Stimulated activated CD8-positive, alpha-beta memory T cell treated with anti-CD3 and anti-CD28 coated beads, Interleukin-4, amount 100 ng/mL, for 48 hours (primary cell): ENCODE measurements at regions not wholly inside any gene's neighbourhood (a gene's known extent, or its start where the extent isn't known, plus 50 kb on each side); places are given as distances from the start of the nearest gene placed in this dataset.

ENCODE experiments used
- DNase-seq: peaks from one replicate; pipeline ENCODE4 v3.0.0-alpha.2; 2020

DNA sequence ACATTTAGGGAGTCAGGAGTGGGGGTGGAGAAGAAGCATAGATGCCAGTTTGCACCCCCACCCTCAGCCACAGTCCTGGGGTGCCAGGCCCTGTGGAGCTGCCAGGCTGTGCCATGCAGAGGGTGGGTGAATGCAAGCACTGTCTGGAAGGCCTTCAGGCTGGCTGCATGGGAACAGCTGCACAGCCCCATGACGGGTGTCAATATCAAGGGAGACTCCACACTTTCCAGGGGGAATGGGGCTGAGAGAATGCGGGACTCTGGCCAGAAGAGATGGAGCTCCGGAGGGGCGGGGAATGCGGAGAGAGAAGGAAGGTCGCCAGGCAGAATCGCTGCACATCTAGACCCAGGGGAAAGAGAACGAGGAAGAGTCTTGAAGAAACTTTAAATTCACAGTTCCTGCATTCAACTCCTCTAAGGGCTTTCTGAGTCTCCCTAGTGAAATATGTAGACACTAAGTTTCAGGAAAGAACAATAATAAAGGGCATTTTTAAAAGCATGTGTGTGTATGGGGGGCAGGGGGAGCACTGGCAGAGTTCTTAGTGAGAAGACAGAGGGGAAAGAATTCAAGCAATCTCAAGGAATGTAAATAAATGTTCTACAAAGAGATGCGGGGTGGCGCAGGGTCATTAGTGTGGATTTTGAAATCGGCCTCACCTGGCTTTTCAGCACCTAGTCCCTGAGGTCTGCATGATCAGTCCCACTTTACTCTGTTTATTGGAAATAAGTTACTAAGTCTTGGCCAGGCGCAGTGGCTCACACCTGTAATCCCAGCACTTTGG lies 59.1 kb downstream of the BOD1 start:
- DNase-seq: no peak

DNA sequence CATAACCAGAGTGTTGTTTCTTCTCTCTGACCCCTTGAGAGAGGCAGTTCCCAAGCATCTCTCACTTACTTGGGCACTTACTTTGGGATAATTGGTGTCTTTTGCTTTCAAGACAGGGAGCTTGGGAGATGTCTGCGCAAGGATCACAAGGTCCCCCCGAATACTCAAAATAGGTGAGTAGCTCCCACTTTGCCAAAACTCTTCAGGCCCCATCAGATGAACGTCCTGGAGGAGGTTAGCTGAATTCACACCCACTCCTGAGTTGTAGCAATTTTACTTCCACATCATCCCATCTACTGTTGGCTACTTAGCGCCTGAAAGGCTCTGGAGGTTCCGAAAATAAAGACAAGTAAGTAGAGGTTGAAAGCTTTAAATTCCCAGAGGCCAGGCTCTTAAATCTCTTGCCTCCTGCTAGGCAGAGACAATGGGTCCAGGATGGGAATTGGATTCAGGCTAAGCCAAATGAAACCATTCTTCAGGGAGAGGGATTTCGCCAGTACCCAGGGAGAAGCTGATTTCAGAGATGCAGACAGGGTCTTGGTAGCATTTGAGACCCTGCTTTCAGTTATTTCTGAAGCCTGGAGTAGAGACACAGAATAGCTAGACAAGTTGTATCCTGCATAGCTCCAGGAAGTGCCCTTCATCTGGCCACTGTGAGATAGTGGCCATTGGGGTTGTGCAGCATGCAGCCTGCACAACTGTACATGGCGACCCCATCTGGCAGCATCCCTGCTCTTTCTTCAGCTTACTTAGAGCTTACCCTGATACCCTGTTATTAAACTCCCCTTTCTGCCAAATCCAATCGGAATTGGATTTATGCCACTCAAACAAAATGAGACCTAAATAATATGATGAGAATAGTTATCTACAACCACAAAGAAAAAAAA lies 60.1 kb downstream of the BOD1 start:
- DNase-seq: no peak

DNA sequence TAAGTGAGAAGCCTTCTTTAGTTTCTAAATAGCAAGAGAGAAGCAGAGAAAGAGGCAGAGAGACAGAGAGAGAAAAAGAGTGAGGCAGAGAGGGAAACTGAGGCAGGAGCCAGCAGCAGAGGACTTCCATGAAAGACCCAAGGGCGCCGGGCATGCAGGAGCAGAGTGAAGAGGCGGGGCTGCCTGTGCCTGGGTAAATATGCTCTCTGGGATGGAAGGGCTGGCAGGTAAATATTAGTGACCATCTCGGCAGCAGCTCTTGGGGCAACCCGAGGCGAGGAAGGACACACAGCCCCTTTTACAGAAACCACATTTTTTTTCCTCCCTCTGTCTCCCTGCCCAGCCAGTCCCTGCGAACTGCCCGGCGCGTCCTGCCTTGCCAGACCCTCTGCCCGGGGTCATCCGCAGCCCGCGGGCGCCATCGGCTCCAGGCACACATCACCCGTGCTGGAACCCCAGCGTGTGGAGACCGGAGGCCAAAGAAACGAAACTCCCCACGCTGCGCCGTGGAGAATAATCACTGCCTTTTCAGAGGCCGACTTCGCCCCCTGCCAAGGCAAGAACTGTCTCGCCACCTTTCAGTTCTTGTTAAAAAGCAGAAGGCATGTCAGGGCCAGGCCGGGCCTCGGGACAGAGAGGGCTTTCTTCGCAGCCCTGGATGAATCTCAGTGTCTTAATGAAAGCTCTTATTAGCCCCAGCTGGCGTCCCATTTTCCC lies 61.3 kb downstream of the BOD1 start:
- no peak for DNase-seq

DNA sequence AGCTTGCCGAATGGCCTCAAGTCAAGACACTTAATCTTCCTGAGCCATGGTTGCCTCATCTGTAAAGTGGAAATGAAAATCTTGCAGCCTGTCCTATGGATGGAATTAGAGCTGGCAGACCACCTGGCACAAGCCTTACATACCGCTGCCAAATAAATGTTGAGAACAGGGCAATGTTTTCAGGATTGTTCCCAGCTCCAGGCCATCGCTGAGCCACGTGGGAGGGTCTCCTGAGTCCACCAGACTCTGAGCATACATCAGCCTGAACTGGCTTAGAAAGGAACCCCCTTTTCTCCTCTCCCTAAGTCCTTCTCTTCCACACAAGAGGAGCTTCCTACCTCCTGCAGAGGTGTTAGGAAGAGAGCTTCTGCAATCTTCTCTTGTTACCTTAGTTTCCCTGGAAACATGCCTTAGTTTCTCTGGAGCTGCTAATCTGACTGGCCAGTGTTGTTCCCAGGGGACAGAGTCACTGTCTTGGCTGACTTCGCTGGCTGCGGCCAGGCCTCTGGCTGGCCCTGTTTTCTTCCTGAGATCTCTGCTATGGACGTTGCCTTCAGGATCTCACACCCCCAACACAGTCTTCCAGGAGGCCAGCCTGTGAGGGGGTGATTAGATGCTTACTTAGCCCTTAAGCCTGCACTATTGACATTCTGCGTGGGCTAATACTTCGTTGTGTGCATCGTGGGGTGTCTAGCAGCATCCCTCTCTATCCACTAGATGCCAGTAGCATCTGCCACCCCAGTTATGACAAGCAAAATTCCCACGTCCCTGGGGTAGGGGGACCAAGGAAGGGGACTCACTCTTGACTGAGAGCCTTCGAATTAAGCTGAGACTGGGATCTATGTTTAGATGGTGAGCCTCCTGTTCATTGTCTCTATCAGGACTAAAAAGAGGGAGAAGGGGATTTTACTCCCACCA lies 62.2 kb downstream of the BOD1 start:
- no peak for DNase-seq

DNA sequence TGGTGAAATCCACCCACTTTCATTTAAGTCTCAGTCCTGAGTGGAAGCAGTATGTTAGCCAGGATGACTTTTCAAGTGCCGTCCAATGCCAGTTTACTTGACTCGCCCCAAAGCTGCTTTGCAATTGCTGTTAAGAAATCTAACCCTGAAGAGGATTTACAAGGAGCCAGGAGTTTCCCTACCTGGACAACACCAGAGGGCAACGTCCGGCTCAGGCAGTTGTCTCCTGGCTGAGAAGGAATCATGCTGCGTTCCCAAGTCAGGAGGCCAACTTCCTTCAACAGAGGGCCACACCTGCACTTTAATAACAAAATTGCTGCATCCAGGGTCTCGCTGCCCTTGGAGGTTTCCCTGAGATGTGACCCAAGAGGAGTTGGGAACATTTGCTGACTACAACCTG lies 65.8 kb downstream of the BOD1 start:
- no peak for DNase-seq

DNA sequence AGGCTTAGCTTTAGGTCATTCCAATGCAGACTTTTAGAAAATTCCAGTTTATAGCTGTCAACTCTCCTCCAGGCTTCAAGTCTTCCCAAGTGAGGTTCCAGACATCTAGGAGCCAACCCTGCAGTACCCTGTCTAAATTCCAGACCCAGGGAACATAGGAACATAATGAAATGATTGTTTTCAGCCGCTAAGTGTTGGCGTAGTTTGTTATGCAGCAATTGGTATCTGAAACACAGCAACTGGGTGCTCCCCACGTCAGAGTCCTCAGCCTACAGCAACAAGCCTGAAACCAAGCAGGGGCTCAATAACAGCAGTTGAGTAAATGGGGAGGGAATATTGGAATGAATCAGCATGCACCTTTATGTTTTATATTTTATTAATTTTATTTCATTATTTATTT lies 66.8 kb downstream of the BOD1 start:
- DNase-seq: no peak

DNA sequence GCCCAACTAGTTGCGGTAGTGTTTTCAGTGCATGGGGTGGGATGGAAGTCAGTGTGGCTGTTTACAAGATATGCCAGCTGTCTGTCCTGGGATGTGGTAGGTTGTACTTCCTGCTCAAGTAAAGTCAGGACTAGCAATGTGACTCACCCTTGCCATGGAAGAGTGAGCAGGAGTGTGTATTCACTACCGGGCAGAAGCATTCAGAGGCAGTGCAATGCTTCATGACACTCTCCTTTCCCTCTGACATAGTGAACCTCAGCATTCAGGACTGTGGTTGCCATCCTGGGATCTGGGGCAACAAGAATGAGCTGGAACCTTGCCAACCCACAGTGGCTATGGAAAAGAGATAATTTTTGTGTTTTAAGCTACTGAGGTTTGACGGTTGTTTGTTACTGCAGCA lies 68.9 kb downstream of the BOD1 start:
- no peak for DNase-seq

DNA sequence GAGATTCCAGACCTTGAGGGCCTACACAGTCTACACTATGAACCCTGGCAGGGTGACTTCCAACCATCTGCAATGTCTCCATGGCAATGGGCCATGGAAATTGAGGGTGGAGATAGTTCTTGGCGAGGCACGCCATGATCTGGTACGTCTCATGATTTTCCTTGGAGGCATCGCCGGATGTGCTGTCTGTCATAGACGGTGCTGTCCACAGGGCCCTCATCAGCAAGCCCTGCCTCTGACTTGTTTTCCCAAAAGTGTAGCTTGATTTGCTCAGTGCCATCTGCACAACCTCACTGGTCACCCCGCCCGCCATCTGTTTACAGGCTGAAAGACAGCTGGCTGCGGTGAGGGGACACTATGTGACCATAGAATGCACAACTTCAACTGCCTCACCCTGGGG lies 73.5 kb downstream of the BOD1 start:
- DNase-seq: no peak

DNA sequence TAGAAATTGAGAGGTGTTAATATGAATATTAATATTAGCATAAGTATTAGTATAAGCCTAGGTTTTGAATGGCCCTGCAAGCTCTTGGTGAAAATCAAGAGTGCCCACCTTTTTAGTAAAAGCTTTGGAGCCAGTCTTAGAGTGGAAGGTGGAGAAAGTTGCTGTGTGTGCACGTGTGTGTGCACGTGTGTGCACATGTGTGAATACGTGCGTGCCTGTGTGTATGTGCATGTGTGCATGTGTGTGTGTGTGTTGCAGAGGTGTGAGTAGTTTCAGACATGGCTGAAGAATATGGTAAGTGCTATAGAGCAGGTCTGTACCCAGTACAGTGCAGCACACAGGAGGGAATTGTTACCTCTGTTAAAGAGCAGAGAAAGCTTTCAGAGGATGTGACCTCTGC lies 74.3 kb downstream of the BOD1 start:
- no peak for DNase-seq

DNA sequence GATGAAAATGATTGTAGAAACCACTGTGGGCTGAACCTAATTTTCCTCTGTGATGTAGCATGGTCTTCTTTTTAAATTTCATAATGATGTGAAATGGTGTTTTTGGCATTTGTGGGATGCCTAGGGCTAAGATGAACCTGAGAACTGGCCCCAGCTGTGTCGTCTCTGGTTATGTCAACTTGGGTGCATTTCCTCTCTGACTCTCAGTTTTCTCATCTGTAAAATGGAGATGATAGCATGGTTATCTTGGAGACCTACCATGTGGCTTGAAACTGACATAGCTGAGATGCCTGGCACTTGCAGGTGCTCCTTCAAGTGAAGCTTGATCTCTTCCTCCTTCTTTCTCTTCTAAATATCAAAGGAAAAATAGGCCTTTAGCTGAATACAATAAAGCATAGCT lies 77.8 kb downstream of the BOD1 start:
- DNase-seq: no peak

DNA sequence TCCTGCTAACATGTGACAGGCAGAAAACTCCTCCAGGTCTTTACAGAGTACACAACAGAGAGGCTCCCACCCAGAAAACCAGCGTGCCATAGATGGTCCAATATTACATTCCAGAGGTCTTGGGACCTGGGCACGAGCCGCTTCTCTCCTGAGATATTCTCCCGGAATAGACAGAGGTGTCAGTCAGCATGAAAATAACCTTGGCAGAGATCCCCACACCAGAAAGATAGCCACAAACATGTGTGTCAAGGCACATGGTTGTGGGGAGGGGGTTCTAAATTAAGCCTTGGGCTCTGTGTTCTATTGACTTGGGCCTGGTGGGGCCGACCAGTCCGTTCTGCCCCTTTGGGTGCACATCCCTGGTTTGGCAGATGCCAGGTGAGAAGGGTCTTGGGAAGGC lies 78.4 kb downstream of the BOD1 start:
- DNase-seq: no peak

DNA sequence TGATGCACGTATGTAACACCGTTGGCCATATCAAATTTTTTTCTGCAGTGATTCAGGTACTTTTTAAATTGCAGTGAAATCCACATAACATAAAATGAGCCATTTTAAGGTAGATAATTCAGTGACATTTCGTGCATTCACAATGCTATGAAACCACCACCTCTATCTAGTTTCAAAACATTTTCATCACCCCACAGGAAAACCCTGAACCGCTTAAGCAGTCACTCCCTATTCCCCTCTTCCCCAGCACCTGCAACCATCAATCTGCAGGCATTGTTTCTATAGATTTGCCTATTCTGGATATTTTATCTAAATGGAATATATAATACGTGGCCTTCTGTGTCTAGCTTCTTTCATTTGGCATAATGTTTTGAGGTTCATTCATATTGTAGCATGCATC lies 79.2 kb downstream of the BOD1 start:
- DNase-seq: no peak

DNA sequence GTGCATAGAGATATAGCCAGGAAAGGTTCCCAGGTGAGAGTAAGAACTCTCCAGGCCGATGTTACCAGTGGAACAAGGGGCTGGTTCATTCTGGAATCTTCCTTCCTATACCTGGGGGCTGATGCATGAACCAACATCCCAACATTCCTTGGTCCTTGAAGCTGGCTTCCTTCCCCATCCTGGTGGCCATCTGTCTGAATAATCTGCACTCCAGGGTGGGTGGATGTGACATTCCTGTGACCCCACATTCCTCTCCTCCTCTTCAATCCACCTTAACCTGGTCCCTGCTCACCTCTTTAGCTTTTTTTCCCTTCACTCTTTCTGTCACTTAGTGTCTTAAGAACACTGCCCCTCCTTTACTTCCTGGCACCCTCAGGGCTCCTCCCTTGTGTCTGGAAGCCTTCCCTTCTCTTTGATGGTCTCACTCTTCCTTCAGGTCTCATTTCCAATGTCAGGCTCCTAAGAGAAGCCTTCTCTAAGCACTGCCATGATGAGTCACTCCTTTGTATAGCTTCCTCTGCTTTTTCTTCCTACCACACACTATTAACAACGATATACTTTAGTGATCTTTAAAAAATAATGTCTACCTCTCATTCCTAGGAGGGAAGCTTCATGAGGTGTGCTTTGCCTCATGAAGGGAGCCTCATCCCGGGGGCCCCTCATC lies 80.3 kb downstream of the BOD1 start:
- no peak for DNase-seq

DNA sequence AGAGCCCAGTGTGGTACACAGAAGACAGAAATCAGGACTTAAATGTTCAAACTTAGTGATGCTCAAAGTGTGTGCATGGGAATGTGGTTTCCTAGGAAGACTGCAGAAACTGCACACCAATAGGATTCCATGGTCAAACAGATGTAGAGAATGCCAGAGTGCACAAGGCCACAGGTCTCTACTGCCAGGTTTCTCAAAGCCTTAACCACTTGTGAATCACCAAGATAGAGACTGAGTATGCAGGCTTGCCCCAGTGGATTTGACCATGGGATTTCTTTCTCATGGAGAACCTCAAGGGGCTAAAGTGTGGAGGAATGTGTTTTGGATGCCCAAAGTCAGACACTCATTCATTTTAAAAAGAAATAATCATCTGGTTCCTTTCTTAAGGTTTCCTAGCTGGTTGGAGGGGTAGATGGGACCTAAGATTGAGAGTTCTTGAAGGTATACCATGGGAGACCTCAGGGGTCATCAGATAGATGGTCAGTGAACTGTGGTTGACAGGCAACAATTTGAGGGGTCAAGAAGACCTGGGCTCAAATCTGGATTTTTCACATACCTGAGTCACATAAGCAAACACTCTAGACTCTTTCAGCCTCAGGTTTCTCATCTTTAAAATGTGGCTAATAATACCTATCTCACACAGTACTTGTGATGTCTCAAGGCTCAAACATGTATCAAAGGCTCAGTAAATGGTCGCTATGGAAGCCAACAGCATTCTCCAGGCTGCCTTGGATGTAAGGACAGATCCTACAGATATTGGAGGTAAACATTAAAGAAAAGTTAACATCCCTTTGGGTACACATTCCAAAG lies 81.1 kb downstream of the BOD1 start:
- no peak for DNase-seq

DNA sequence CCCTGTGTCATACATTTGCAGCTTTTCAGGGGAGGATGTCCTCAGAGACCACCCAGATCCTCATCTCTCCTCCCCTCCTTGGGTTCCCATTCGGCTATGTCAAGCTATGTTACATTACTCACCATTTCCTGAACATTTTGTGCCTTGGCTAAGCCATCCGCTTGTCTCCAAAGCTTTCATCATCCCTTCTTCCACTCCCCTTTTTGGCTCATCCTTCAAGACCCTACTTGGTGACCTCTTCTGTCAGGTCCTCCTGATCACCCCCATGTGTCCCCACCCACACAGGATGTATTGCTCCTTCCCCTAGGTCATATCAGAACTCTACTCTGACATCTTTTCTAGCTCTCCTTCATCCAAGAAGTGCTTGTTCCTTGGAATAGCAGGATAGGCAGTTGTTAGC lies 81.8 kb downstream of the BOD1 start:
- no peak for DNase-seq

DNA sequence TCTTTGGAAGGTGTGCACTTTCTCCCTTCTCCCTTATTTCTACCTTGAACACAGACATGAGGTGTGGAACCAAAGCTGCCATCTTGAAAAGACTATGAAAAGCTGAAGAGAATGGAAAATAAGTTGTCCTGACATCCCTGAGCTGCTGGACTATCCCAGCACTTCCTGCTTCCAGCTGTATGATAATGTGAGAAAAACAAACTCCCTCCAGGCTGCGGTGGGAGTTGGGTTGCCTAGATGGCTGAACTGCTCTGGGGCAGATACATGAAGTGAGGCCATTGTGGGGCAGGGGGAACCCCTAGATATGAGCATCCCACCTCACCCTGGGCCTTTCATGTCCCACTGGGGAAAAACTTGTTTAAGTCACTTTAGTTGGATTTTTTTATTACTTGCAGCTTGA lies 82.4 kb downstream of the BOD1 start:
- DNase-seq: no peak

DNA sequence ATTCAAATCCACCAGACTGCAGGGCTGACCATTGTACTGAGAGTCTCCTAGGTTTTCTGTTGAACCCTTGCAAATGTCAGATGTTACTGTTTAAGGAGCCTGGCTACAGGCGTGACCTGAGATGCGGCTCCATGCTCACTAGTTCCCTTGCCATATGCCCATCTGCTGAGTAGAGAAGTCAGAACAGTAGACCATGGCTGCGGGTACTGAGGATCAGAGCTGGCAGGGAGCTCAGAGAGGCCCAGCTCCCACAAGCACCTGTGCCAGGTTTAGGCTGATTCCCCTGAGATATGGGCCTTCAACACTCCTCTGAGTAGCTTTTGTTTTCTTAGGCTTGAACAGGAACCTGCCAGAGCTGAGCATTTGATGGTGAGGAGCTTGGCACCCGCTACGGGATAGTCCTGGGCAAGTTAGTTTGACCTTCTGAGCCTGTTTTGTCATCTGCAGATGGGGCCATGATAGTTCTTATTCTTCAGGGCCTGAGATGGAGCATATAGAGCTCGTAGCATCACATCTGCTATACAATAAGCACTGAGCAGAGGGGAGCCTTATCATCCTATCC lies 83.7 kb downstream of the BOD1 start:
- DNase-seq: no peak

DNA sequence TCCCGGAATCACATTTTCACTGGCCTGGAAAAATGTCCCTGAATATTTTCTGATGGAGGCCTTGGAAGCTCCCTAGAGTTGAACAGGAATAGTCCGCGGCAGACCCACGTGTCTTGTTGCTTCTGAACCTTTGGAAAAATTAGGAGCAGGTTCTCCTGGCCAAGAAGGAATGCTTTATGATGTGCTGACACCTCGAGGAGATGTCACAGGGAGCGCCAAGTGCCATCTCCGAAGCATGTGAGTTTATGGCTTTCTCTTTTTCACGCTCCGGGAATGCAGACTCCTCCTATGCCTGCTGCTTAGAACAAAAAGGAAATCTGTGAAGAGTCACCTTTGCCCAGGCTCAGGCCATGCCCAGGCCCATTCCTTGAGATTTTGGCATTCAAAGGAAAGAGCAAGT lies 84.6 kb downstream of the BOD1 start:
- DNase-seq: no peak

DNA sequence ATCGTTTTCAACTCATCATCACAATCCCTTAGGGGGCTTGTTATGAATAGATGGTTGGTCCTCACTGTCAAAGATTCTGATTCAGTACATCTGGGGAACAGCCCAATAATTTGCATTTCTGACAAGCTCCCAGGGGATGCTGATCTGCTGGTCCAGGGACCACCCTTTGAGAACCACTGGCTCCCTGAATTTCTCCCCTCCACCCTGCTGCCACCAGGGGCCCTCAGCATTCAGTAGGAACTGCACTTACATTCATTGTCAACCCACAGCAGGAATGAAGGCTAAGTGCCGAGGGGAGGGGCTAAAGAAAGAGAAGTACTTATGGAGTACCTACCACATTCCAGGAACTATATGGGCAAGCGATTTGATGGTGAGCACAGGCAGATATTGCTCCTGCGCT lies 85.9 kb downstream of the BOD1 start:
- DNase-seq: no peak

DNA sequence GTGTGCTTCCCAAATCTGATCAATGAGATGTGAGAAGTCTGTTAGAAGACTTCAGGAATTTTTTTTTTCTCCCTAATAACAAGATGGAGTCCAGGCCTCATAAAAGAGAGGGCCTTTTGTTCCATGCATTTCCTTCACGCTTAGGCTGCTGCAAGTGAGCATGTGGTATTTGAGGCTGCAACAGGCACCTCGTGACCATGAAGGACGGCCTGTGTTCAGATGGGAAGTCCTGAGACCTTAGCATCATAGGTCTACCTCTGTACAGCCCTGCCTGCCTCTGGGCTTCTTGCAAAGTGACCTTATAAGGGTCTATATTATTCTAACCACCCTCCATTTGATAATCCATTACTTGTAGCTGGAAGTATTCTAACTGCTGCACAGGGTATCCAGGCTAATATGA lies 86.6 kb downstream of the BOD1 start:
- no peak for DNase-seq

DNA sequence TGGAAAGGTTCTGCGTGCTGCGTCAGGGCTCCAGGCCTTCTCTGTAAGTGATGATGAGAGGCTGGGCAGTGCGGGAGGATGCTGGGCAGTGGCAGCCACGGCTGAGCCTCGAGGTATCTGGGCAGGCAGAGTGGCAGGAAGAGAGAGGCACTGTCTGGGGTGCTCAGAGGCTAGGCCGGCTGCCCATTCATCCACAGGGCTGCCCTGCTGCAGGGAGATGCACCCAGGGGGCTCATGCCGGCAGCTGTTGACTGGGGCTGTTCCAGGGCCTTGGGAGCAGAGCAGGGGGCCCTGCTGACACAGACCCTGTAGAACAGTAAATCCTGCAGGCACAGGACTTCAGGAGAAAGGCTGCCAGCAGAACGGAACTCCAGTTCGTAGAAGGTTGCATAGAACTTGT lies 88.8 kb downstream of the BOD1 start:
- DNase-seq: no peak
